HCT116 (cell line): ENCODE measurements at regions not wholly inside any gene's neighbourhood (a gene's known extent, or its start where the extent isn't known, plus 50 kb on each side); places are given as distances from the start of the nearest gene placed in this dataset.

ENCODE experiments used
- CEBPB ChIP-seq: IDR thresholded peaks from 2 replicates; pipeline ENCODE4 v1.6.1; 2012; ENCODE audit warnings: low read depth
- CTCF ChIP-seq, 3 experiments: fragments of 200-600 bp in 1 of 3; sonication (generic) in 1 of 3; IDR thresholded peaks in 2 of 3; conservative IDR thresholded peaks in 1 of 3; 2 replicates each; pipeline ENCODE4 v1.5.1; 2012 to 2017; ENCODE audit warnings: low read depth in 2 of 3, low read length in 2 of 3, antibody characterized with exemption in 1 of 3, borderline replicate concordance in 1 of 3, control low read depth in 1 of 3, mild to moderate bottlenecking in 1 of 3, mixed read lengths in 1 of 3, mixed run types in 1 of 3, moderate library complexity in 1 of 3; ENCODE audit not compliant: insufficient read depth in 1 of 3

- TF ChIP-seq CTCF (IDR thresholded peaks at IDR 0.05 in 2 of 3, conservative IDR thresholded peaks at IDR 0.05 in 1 of 3; ENCODE audit: borderline replicate concordance in 1 of 3, insufficient read depth in 1 of 3, low read depth in 2 of 3, low read length in 2 of 3) (no peak), CEBPB (no peak)
Observed at GRCh38 chrX:7446815-7447214, 298.9 kb upstream of the PUDP start.
